ENCODE measurements at regions not wholly inside any gene's neighbourhood (a gene's known extent, or its start where the extent isn't known, plus 50 kb on each side); places are given as distances from the start of the nearest gene placed in this dataset.

DNA sequence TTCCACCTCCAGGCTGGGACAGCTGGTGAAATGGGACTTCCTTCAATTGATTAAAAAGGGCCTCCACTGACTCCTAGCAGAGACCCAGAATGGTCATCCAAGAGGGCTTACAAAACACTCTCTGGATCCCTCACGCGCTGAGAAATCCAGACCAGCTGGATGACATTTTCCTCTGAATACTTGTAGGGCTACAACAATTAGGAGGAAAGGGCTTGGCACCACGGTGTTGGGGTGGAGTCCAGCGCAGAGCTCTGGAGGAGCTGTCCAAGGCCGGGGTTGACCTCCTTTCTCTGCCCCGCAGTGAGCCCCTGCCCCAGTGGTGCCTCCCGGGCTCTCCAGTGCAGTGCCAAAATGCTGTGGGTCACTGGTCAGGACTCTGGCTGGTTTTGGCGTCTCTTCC, 189.0 kb upstream of the CCND2 start:
- no peak for TF ChIP-seq POLR2A (IDR thresholded peaks at IDR 0.05)
- TF ChIP-seq, protein P1, sequence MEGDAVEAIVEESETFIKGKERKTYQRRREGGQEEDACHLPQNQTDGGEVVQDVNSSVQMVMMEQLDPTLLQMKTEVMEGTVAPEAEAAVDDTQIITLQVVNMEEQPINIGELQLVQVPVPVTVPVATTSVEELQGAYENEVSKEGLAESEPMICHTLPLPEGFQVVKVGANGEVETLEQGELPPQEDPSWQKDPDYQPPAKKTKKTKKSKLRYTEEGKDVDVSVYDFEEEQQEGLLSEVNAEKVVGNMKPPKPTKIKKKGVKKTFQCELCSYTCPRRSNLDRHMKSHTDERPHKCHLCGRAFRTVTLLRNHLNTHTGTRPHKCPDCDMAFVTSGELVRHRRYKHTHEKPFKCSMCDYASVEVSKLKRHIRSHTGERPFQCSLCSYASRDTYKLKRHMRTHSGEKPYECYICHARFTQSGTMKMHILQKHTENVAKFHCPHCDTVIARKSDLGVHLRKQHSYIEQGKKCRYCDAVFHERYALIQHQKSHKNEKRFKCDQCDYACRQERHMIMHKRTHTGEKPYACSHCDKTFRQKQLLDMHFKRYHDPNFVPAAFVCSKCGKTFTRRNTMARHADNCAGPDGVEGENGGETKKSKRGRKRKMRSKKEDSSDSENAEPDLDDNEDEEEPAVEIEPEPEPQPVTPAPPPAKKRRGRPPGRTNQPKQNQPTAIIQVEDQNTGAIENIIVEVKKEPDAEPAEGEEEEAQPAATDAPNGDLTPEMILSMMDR (IDR thresholded peaks at IDR 0.05) = no peak

Data from testis (tissue), 2 donors.